HS-5 (cell line): ENCODE measurements at regions not wholly inside any gene's neighbourhood (a gene's known extent, or its start where the extent isn't known, plus 50 kb on each side); places are given as distances from the start of the nearest gene placed in this dataset.

Source experiments
- DNase-seq: peaks from one replicate; pipeline ENCODE4 v3.0.0-alpha.2; 2012; ENCODE audit warnings: low read depth

DNA sequence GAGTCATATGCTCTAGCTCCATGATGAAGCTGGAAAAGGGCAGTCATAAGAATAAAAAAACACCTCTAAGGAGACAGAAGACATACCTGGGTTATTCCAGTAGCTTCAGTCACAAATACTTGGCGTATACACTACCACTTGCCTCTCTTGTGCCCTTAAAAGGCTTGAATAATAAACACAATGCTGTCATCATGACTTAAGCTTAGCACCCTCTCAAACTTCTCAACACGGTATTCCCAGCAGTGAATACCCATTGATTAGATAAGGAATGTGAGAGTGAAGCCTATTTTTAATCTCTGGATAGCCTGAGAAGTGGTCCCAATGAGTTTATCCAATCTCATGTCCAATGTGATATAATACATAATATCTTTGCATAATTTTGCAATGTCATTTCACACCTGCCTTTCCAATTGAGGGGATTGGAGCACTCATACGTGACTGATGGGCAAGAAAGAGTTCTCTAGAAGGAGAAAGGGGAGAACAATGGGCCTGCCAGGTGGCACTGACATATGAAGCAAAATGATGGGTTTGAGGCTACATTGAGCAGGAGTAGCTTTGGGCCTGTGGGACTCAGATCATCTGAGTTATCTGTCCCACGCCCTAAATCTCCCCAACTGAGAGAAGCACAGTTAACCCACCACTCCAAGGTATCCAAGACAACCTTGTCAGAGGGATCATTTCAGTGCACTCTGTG lies 298.6 kb upstream of the DAB1 start:
- DNase-seq, result no peak

DNA sequence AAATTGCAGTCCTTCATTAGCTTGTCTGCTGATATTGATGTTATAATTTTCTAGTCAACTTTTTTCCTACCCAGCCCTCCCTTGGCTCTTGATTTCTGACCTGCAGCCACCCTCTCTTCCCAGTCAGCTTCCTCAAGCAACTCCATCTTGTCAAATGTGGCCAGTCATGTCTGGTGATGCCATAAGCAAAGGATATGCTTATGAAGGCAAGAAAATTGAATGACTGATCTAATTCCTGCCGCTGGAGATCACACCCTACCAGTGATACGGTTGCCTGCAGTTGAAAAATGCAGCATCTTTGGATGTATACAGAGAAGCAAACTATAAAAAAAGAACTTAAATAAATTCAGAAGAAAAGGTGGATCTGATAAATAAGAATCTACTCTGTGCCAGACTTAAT lies 297.1 kb upstream of the DAB1 start:
- DNase-seq, result no peak

DNA sequence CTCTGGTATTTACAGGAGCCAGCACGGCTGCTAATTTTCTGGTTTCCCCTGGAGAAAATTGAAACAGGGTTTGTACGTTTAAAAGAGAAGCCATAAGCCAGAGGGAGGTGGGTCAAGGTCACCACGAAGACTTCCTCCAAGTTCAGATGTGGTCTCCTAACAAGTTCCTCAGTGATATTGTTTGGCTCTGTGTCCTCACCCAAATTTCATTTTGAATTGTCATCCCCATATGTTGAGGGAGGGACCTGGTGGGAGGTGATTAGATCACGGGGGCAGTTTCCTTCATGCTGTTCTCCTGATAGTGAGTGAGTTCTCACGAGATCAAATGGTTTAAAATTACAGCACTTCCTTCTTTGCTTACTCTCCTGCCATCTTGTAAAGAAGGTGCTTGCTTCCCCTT lies 295.4 kb upstream of the DAB1 start:
- DNase-seq, result no peak

DNA sequence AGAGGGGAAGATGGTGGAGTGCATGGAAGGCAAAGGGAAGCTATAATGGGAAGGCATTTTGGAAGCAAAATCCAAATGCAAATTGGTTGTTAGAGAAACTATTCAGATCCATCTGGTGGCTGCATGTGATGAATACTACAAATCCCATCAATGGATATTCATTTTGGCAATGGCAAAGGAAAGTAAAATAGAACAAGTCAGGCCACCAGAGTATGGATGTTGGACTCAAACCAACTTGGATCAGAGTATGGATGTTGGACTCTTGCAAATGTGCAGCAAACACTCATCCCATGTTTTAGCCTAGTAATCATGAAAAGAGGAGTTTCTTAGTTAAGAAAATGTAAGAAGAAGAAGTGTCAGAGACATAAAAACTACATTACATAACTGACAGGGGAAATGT lies 289.6 kb upstream of the DAB1 start:
- no peak for DNase-seq

GRCh38 chr1:57712846-57713245 lies 289.0 kb upstream of the DAB1 start:
- no peak for DNase-seq

DNA sequence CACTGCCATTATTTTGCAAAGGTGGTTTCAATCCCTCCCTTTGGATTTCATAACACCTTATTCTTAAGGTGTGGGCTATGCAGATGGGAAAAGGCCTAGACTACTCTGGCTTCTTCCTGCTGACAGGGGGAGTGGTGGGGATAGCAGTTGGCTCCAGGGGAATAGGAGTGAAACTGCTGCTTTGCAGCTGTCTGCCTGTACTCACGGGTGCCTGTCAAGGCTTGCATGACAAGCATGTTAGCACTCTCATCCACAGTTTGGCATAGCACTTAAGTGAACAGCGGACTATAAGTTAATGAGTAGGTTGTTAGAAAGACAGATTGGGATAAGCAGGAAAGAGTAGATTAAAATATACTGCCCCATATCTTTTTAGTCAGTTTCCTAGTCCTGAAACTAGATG lies 287.5 kb upstream of the DAB1 start:
- DNase-seq, result no peak

DNA sequence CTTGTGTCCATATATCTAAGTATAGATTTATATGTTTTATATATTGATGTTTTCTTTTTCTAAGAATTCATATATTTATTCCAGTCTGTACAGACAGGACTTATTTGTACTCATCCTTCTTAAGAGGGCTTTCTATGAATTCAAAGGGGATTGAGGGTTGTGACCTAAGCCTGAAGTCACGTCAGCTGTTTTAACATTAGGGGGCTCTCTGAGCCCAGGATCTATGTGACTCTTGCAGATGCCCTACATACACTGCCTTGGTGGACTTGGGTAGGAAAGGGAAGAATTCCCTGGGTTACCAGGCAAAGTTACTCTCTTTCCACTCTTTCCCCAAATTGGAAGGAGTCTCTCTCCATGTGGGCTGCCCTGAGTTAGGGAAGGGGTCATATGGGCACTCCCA lies 283.8 kb upstream of the DAB1 start:
- DNase-seq, result no peak

GRCh38 chr1:57704811-57705210 lies 281.0 kb upstream of the DAB1 start:
- no peak for DNase-seq

GRCh38 chr1:57704231-57704630 lies 280.4 kb upstream of the DAB1 start:
- DNase-seq, result no peak

DNA sequence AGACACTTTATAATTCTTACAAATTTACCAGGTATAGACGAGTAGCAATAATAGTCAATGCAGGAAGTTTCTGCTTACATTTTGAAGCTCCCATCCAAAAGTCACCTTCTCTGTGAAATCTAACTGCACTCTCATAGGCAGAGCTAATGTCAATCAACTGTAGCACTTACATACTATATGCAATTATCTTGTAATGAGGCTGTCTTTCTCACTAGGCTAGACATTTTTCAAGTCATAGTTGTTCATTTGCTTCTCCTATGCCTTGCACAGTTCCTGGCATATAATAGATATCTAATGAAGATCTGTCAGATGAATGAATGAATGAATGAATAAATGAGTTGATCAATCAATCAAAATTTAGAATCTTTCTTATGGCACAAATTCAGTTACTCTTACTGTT lies 273.0 kb upstream of the DAB1 start:
- DNase-seq, result no peak

GRCh38 chr1:57696043-57696442 lies 272.2 kb upstream of the DAB1 start:
- no peak for DNase-seq

DNA sequence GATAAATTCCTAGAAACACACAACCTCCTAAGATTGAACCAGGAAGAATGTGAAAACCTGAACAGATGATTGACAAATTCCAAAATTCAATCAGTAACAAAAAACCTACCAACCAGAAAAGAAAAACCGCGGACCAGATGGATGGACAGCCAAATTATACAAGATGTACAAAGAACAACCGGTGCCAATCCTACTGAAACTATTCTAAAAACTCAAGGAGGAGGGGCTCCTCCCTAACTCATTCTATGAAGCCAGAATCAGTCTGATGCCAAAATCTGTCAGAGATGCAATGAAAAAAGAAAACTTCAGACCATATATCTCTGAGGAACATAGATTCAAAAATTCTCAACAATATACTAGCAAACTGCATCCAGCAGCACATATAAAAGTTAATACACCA lies 262.4 kb upstream of the DAB1 start:
- DNase-seq, result no peak

DNA sequence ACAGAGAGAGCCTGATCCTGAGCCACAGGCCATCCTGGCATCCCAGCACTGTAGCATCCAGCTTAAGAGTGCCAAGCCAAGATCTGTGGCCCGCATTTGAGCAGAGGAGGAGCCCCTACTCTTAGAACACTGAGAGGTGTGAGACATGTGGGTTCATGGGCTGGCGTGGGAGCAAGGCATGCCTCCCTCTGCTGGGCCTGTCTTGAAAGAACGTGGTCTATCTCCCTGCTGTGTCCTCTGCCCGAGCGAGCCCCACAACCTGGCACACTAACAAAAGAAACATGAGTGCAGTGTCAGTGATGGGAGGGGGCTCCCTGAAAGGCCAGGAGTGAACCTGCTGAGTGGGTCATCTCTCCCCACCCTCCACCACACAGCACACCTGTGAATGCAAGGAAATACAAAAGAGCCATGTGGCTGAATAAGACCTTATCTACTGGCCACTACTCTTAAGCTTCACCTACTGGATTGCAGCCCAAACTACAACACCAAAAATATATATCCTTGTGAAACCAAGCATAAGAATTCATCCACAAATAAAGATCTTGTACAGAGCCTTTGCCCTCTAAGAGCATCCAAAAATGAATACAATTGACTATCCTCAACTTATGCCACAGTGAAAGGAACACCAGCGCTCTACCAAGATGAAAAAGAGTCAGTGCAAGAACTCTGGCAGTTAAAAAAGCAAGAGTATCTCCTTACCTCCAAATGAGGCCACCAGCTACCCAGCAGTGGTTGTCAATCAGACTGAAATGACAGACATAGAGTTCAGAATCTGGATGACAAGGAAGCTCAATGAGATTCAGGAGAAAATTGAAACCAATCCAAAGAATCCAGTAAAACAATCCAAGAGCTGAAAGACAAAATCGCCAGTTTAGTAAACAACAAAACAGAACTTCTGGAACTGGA lies 259.4 kb upstream of the DAB1 start:
- DNase-seq, result no peak

DNA sequence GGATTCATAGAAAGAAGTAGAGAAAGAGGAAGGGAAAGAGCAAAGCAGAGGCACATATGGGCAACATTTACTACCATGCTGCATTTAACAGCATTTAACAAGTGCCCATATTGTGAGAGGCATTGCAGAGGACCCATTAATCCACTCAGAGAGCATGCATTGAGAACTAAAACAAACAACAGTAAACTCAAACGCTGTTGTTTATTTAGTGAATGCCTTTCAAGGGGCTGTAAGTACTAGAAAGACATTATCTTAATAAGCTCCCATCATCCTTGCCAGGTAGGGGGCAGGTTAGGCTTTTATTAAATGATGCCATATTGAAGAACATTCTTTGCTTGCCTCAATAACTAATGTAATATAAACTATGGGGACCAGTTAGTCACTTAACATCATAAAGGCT lies 254.3 kb upstream of the DAB1 start:
- DNase-seq, result no peak

DNA sequence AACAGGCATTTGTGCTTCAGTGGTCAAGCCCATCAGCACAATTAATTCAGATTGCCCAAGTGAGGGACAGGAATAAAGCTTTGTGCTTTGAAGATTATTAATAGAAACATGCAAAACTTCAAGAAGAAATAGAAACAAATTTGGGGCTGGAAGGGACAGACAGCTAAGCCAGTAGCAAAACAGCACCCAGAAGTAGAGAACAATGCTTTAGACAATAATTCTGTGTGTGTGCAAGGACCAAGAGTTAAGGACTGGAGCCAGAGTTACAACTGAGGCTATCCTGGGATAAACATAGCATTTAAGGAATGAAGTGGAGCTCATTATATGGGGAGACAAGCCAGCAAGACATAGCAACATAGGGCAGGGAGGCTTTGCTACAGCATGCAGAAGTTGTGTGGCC lies 251.9 kb upstream of the DAB1 start:
- no peak for DNase-seq

DNA sequence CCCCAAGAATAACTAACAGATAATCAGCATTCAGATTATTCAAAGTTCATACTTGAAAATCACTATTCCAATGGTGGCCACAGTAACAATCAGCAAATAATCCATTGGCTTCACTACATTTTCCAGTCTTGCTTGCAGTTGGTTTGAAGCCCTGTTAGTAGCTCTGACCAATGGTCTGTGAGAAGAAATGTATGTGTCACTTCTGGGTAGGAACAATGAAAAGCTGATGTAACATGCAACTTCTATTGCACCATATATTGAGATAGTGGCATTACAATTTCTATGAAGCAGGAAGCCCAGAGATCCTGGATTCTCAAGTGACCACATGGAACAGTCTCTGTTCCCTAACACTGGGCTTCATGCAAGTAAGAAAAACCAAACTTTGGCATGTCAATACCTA lies 250.9 kb upstream of the DAB1 start:
- no peak for DNase-seq

DNA sequence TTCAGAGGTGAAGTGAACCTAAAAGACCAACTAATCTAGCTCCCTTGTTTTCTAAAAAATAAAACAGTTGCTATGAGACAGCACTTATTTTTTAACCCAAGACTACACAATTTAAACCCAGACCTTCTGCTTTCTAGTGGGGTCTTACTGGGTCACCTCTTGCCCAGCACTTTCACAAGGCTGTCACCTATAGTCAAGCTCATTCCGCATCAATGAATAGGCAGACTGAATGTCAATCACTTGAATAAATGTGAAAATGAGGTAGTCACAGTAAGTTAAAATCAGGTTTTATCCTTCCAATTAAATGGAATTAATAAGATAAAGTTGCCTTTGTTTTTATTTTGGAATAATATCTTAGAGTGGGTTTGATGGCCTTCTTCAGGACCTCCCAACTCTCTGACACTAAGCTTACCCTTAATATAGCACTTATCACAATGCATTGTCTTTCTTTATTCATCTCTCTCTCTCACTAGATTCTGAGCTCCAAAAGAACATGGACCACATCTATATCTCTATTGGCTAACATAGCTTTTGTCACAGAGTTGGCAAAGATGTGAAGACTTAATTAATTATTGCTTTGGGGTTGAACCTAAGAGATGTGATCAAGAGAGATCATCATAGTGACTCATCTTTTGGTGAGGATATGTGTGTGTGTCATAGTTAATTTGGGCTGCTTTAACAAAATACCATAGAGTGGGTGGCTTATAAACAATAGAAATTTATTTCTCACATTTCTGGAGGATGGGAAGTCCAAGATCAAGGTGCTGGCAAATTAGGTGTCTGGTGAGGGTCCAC lies 248.7 kb upstream of the DAB1 start:
- no peak for DNase-seq

GRCh38 chr1:57671750-57672149 lies 247.9 kb upstream of the DAB1 start:
- no peak for DNase-seq

GRCh38 chr1:57659804-57660203 lies 235.9 kb upstream of the DAB1 start:
- no peak for DNase-seq

DNA sequence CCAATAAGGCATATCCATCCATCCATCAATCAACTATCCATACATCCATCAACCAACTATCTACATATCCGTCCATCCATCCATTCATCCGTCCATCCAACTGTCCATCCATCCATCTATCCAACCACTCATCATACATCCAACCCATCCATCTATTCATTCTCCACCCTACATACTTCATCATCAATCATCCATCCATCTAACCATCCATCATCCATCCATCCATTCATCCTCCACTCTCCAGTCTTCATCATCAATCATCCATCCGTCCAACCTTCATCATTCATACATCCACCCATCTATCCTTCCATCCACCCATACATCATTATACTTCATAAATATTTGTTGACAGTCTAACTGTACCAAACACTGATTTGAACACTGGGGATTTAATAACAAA lies 231.3 kb upstream of the DAB1 start:
- DNase-seq, result no peak

- DNase-seq, result no peak
Measured at GRCh38 chr1:57644667-57645066, 220.8 kb upstream of the DAB1 start.

- DNase-seq, result no peak
Measured at GRCh38 chr1:57638239-57638638, 214.4 kb upstream of the DAB1 start.

- peak; percentile 97 for DNase-seq
Measured at GRCh38 chr1:57637155-57637554, 213.3 kb upstream of the DAB1 start.
